ENCODE measurements at regions not wholly inside any gene's neighbourhood (a gene's known extent, or its start where the extent isn't known, plus 50 kb on each side); places are given as distances from the start of the nearest gene placed in this dataset.

GRCh38 chrX:110448459-110448858, 89.8 kb downstream of the RTL9 start:
- TF ChIP-seq, protein P1, sequence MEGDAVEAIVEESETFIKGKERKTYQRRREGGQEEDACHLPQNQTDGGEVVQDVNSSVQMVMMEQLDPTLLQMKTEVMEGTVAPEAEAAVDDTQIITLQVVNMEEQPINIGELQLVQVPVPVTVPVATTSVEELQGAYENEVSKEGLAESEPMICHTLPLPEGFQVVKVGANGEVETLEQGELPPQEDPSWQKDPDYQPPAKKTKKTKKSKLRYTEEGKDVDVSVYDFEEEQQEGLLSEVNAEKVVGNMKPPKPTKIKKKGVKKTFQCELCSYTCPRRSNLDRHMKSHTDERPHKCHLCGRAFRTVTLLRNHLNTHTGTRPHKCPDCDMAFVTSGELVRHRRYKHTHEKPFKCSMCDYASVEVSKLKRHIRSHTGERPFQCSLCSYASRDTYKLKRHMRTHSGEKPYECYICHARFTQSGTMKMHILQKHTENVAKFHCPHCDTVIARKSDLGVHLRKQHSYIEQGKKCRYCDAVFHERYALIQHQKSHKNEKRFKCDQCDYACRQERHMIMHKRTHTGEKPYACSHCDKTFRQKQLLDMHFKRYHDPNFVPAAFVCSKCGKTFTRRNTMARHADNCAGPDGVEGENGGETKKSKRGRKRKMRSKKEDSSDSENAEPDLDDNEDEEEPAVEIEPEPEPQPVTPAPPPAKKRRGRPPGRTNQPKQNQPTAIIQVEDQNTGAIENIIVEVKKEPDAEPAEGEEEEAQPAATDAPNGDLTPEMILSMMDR (IDR thresholded peaks at IDR 0.05; ENCODE audit: unreplicated experiment) = no peak
- no peak for DNase-seq (ENCODE audit: unreplicated experiment)
- peaks cover 80% of the 10 kb centered on the region for H3K27me3 Mint-ChIP-seq (ENCODE audit: insufficient read depth, unreplicated experiment)
- ChIA-PET POLR2A (no interaction called here), CTCF (interaction anchor here (1.0 to 5.1 kb wide), 3 partner anchors 24 to 405 kb away, joined by 4 to 26 read pairs (median 21); no protein-coding TSS in a partner anchor)
- no peaks in the 10 kb centered on the region for H3K36me3 Mint-ChIP-seq (ENCODE audit: insufficient read depth, unreplicated experiment)
- H3K27ac Mint-ChIP-seq (ENCODE audit: low read depth, unreplicated experiment) = no peak overlapping the region
- H3K9me3 Mint-ChIP-seq (ENCODE audit: unreplicated experiment) = no peaks in the 10 kb centered on the region
- H3K4me3 Mint-ChIP-seq (ENCODE audit: unreplicated experiment) = no peak overlapping the region
- no peaks in the 10 kb centered on the region for H3K4me1 Mint-ChIP-seq (ENCODE audit: insufficient read depth, unreplicated experiment)
- no TSS peak for BruUV-seq (replicated peaks)
- intact Hi-C loops (cut with micrococcal nuclease) = loop anchor here (10.0 kb wide), 1 partner anchor 546 kb away; no protein-coding TSS in a partner anchor

DNA sequence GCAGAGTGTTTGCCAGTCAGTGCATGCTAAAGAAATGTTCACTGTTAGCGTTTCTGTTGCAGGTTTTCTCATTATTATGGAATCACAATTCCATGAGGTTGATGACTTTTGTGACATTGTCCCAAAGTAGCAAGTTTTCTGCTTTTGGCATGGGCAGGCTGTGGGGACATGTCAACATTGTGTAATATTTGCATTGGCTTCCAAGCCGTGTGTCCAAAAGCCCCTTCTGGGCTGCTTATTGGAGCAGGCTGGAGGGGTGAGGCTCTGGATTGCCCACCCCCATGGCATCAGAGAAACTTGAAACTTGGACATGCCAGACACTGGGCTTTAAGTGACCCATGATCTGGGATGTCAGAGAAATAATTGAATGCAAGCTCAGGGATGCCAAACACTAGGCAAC, 90.7 kb downstream of the RTL9 start:
- TF ChIP-seq, protein P1 (IDR thresholded peaks at IDR 0.05; ENCODE audit: unreplicated experiment) = no peak
- Mint-ChIP-seq H3K9me3 (ENCODE audit: unreplicated experiment) (no peaks in the 10 kb centered on the region), H3K27me3 (ENCODE audit: insufficient read depth, unreplicated experiment) (peaks cover 80% of the 10 kb centered on the region), H3K4me3 (ENCODE audit: unreplicated experiment) (no peak overlapping the region), H3K27ac (ENCODE audit: low read depth, unreplicated experiment) (no peak overlapping the region), H3K36me3 (ENCODE audit: insufficient read depth, unreplicated experiment) (no peaks in the 10 kb centered on the region), H3K4me1 (ENCODE audit: insufficient read depth, unreplicated experiment) (no peaks in the 10 kb centered on the region)
- BruUV-seq (replicated peaks) = no TSS peak
- intact Hi-C loops (cut with micrococcal nuclease) = loop anchor here (10.0 kb wide), 1 partner anchor 545 kb away; no protein-coding TSS in a partner anchor
- no peak for DNase-seq (ENCODE audit: unreplicated experiment)
- ChIA-PET CTCF (interaction anchor here (0.8 to 5.1 kb wide), 6 partner anchors 385 to 795 kb away, joined by 3 to 26 read pairs (median 3); no protein-coding TSS in a partner anchor), POLR2A (no interaction called here)

DNA sequence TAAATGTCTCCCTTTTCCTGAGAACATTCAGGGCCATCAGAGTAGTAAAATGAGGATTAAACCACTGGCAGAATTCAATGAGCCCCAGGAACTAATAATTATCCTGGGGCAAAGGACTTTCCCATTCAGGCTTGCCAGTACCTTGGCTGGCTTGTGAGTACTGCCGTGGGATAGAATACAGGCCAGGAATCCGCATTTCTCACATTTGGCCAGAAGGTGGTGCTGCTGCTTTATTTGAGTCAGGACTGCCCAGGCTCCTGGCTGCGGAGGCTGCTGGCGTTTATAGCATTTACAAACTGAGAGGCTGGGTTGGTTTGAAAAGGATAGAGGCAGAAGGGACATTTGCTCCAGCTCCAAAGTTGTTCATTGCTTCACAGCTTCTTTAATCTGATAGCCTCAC, 91.4 kb downstream of the RTL9 start:
- Mint-ChIP-seq H3K27ac (ENCODE audit: low read depth, unreplicated experiment) (no peak overlapping the region), H3K36me3 (ENCODE audit: insufficient read depth, unreplicated experiment) (no peaks in the 10 kb centered on the region), H3K9me3 (ENCODE audit: unreplicated experiment) (no peaks in the 10 kb centered on the region), H3K27me3 (ENCODE audit: insufficient read depth, unreplicated experiment) (peaks cover 80% of the 10 kb centered on the region), H3K4me3 (ENCODE audit: unreplicated experiment) (no peak overlapping the region), H3K4me1 (ENCODE audit: insufficient read depth, unreplicated experiment) (no peaks in the 10 kb centered on the region)
- ChIA-PET POLR2A (no interaction called here), CTCF (interaction anchor here (0.7 to 5.1 kb wide), 9 partner anchors 8 to 794 kb away, joined by 3 to 28 read pairs (median 4); no protein-coding TSS in a partner anchor)
- TF ChIP-seq, protein P1 (IDR thresholded peaks at IDR 0.05; ENCODE audit: unreplicated experiment) = peak; percentile 88
- BruUV-seq (replicated peaks) = no TSS peak
- intact Hi-C loops (cut with micrococcal nuclease) = loop anchor here (1.0 to 2.0 kb wide), 4 partner anchors 215 to 795 kb away; no protein-coding TSS in a partner anchor
- DNase-seq (ENCODE audit: unreplicated experiment) = peak; percentile 84

- intact Hi-C loops (cut with micrococcal nuclease) = no loop called here
- H3K4me3 Mint-ChIP-seq (ENCODE audit: unreplicated experiment) = no peak overlapping the region
- no peaks in the 10 kb centered on the region for H3K9me3 Mint-ChIP-seq (ENCODE audit: unreplicated experiment)
- DNase-seq (ENCODE audit: unreplicated experiment) = no peak
- BruUV-seq (replicated peaks) = no TSS peak
- H3K27ac Mint-ChIP-seq (ENCODE audit: low read depth, unreplicated experiment) = no peak overlapping the region
- ChIA-PET POLR2A (no interaction called here), CTCF (no interaction called here)
- TF ChIP-seq, protein P1 (IDR thresholded peaks at IDR 0.05; ENCODE audit: unreplicated experiment) = no peak
- H3K36me3 Mint-ChIP-seq (ENCODE audit: insufficient read depth, unreplicated experiment) = no peaks in the 10 kb centered on the region
- peaks cover 86% of the 10 kb centered on the region for H3K27me3 Mint-ChIP-seq (ENCODE audit: insufficient read depth, unreplicated experiment)
- no peaks in the 10 kb centered on the region for H3K4me1 Mint-ChIP-seq (ENCODE audit: insufficient read depth, unreplicated experiment)
Measured at GRCh38 chrX:110454336-110454735, 95.7 kb downstream of the RTL9 start.

All from MCF 10A (cell line).